ENCODE measurements at regions not wholly inside any gene's neighbourhood (a gene's known extent, or its start where the extent isn't known, plus 50 kb on each side); places are given as distances from the start of the nearest gene placed in this dataset.

- H3K4me2 ChIP-seq (ENCODE audit: insufficient read depth, low read length) = no peak overlapping the region
- FAIRE-seq (no peak), DNase-seq (ENCODE audit: low read depth, low spot score) (no peak)
- no peaks in the 10 kb centered on the region for H3K9me3 ChIP-seq (replicated peaks; ENCODE audit: control insufficient read depth, insufficient read depth, low read length)
- H3K27me3 ChIP-seq (ENCODE audit: control insufficient read depth in 2 of 2, insufficient read depth in 2 of 2, low read length in 2 of 2) = no peaks in the 10 kb centered on the region
- no TSS peak for BruUV-seq (replicated peaks)
- ChIA-PET POLR2A (no interaction called here), CTCF (no interaction called here)
- H3K36me3 ChIP-seq (ENCODE audit: control insufficient read depth in 2 of 2, extremely low read depth in 1 of 2, insufficient read depth in 2 of 2, low read length in 2 of 2) = no peaks in the 10 kb centered on the region
- no peak overlapping the region for H3K27ac ChIP-seq (ENCODE audit: insufficient read depth, low read depth, low read length)
- intact Hi-C loops (cut with micrococcal nuclease) = no loop called here
- H3K9me1 ChIP-seq (replicated peaks; ENCODE audit: control insufficient read depth, extremely low read depth, insufficient read depth, low read length) = no peaks in the 10 kb centered on the region
- H3K4me1 ChIP-seq (ENCODE audit: control insufficient read depth, extremely low read depth, insufficient read depth, low read length) = no peaks in the 10 kb centered on the region
- H3K9ac ChIP-seq (replicated peaks; ENCODE audit: extremely low read depth, insufficient read depth, low read length) = no peak overlapping the region
- dilution Hi-C loops (cut with MboI; ENCODE audit: extremely low pct_ligation_motif_present, low sequenced_read_pairs) = no loop called here
- no peak overlapping the region for H2AFZ ChIP-seq (ENCODE audit: low read depth, low read length)
- H4K20me1 ChIP-seq (replicated peaks; ENCODE audit: control insufficient read depth, extremely low read depth, insufficient read depth, low read length) = no peaks in the 10 kb centered on the region
- no peak overlapping the region for H3K4me3 ChIP-seq (replicated peaks in 1 of 3; ENCODE audit: insufficient read depth in 1 of 3, low read depth in 1 of 3, low read length in 3 of 3)
- no peaks in the 10 kb centered on the region for H3K79me2 ChIP-seq (ENCODE audit: control insufficient read depth, insufficient read depth, low read length)
- no peak for TF ChIP-seq JUN (IDR thresholded peaks at IDR 0.05; ENCODE audit: borderline replicate concordance, insufficient read depth, insufficient read length, low read depth)
- TF ChIP-seq FOS (IDR thresholded peaks at IDR 0.05; ENCODE audit: borderline replicate concordance, insufficient read depth, low read length) = no peak
- TF ChIP-seq, protein P1, sequence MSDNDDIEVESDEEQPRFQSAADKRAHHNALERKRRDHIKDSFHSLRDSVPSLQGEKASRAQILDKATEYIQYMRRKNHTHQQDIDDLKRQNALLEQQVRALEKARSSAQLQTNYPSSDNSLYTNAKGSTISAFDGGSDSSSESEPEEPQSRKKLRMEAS (IDR thresholded peaks at IDR 0.05; ENCODE audit: insufficient read depth, insufficient read length) = no peak
- no peak for TF ChIP-seq POLR2AphosphoS5 (IDR thresholded peaks at IDR 0.05; ENCODE audit: insufficient read depth, low read depth, low read length)
- no peak for TF ChIP-seq EZH2 (IDR thresholded peaks at IDR 0.05; ENCODE audit: borderline replicate concordance, low read depth, low read length, severe bottlenecking)
- TF ChIP-seq POLR2A (IDR thresholded peaks at IDR 0.05; ENCODE audit: low read depth, low read length) = no peak
- no peak for TF ChIP-seq MYC (IDR thresholded peaks at IDR 0.05; ENCODE audit: low read depth, low read length)
- TF ChIP-seq, protein P2, sequence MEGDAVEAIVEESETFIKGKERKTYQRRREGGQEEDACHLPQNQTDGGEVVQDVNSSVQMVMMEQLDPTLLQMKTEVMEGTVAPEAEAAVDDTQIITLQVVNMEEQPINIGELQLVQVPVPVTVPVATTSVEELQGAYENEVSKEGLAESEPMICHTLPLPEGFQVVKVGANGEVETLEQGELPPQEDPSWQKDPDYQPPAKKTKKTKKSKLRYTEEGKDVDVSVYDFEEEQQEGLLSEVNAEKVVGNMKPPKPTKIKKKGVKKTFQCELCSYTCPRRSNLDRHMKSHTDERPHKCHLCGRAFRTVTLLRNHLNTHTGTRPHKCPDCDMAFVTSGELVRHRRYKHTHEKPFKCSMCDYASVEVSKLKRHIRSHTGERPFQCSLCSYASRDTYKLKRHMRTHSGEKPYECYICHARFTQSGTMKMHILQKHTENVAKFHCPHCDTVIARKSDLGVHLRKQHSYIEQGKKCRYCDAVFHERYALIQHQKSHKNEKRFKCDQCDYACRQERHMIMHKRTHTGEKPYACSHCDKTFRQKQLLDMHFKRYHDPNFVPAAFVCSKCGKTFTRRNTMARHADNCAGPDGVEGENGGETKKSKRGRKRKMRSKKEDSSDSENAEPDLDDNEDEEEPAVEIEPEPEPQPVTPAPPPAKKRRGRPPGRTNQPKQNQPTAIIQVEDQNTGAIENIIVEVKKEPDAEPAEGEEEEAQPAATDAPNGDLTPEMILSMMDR (IDR thresholded peaks at IDR 0.05; ENCODE audit: extremely low read depth in 1 of 2, insufficient read depth in 1 of 2, low read depth in 1 of 2, low read length in 2 of 2) = no peak
- TF ChIP-seq GATA2 (IDR thresholded peaks at IDR 0.05; ENCODE audit: insufficient read depth, insufficient read length, low read depth, low read length) = no peak
These were observed 157.3 kb upstream of the SMARCA2 start for GRCh38 chr9:1857808-1858207.

Data from endothelial cell of umbilical vein (primary cell).